DND-41 (cell line): ENCODE measurements at regions not wholly inside any gene's neighbourhood (a gene's known extent, or its start where the extent isn't known, plus 50 kb on each side); places are given as distances from the start of the nearest gene placed in this dataset.
"Not testable (repeated sequence)": the region's sequence is repeated elsewhere in the genome, so short reads cannot be mapped to it uniquely, and the experiment has no call there.

Experiments used
- ATAC-seq: fragments of 200-7000 bp; cut with Tn5 transposase; 3 replicates; pipeline ENCODE4 v1.9.1; 2021; ENCODE audit warnings: low read depth; ENCODE audit not compliant: insufficient read depth
- DNase-seq: peaks from one replicate; pipeline ENCODE4 v3.0.0-alpha.2; 2020
- H2AFZ ChIP-seq: 2 replicates; pipeline ENCODE4 v1.6.0; 2012; ENCODE audit warnings: low read depth, low read length
- H3K27ac ChIP-seq: 2 replicates; pipeline ENCODE4 v1.5.1; 2012; ENCODE audit warnings: low read length, inconsistent platforms
- H3K27me3 ChIP-seq: fragments of 200-600 bp; sonication (generic); 2 replicates; pipeline ENCODE4 v1.6.0; 2012; ENCODE audit warnings: low read length, mild to moderate bottlenecking, inconsistent platforms; ENCODE audit not compliant: insufficient read depth, poor library complexity
- H3K36me3 ChIP-seq: 2 replicates; pipeline ENCODE4 v1.5.1; 2012; ENCODE audit warnings: low read length, inconsistent platforms; ENCODE audit not compliant: insufficient read depth
- H3K4me1 ChIP-seq: 2 replicates; pipeline ENCODE4 v1.5.1; 2012; ENCODE audit warnings: mild to moderate bottlenecking, low read length; ENCODE audit not compliant: insufficient read depth
- H3K4me2 ChIP-seq: 2 replicates; pipeline ENCODE4 v1.6.0; 2012; ENCODE audit warnings: mild to moderate bottlenecking, moderate library complexity, low read length, inconsistent platforms; ENCODE audit not compliant: insufficient read depth
- H3K4me3 ChIP-seq, 2 experiments: fragments of 200-600 bp in 1 of 2; shearing (Covaris generic) in 1 of 2; 2 replicates each; pipeline ENCODE4 v1.5.1; 2012 to 2016; ENCODE audit warnings: inconsistent platforms in 2 of 2, low read length in 2 of 2, mild to moderate bottlenecking in 2 of 2, low read depth in 1 of 2, moderate library complexity in 1 of 2
- H3K79me2 ChIP-seq: 2 replicates; pipeline ENCODE4 v1.6.0; 2012; ENCODE audit warnings: low read length, inconsistent platforms; ENCODE audit not compliant: insufficient read depth
- H3K9ac ChIP-seq: 2 replicates; pipeline ENCODE4 v1.6.0; 2012; ENCODE audit warnings: low read depth, mild to moderate bottlenecking, inconsistent platforms, low read length, moderate library complexity
- H3K9me3 ChIP-seq: 2 replicates; pipeline ENCODE4 v1.5.1; 2012; ENCODE audit warnings: low read length, moderate library complexity, mild to moderate bottlenecking, inconsistent platforms; ENCODE audit not compliant: insufficient read depth, severe bottlenecking
- H4K20me1 ChIP-seq: 2 replicates; pipeline ENCODE4 v1.6.0; 2012; ENCODE audit warnings: low read length; ENCODE audit not compliant: insufficient read depth
- EZH2 ChIP-seq: IDR thresholded peaks from 3 replicates; pipeline ENCODE4 v1.6.1; 2012; ENCODE audit warnings: borderline replicate concordance, low read depth, mild to moderate bottlenecking, moderate library complexity, low read length, inconsistent platforms; ENCODE audit not compliant: severe bottlenecking
- TF ChIP-seq, protein P1 (sequence below): IDR thresholded peaks from 2 replicates; pipeline ENCODE4 v1.5.1; 2012; ENCODE audit warnings: borderline replicate concordance, low read length, moderate library complexity, mild to moderate bottlenecking; ENCODE audit not compliant: poor library complexity, severe bottlenecking; ENCODE audit errors: extremely low read depth

DNA sequence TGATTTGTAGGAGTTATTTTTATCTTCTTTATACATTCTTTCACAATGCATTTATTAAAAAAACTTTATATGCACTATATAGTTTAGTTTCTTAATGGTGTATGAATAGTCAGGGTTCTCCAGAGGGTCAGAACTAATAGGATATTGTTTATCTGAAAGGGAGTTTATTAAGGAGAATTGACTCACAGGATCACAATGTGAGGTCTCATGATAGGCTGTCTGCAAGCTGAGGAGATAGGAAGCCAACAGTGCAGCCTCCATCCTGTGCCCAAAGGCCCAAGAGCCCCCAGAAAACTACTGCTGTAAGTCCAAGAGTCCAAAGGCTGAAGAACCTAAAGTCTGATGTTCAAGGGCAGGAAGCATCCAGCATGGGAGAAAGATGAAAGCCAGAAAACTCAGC is 192.8 kb upstream of the AHR start:
- ATAC-seq (no peak), DNase-seq (no peak)
- Histone ChIP-seq H2AFZ (no peak overlapping the region), H4K20me1 (no peaks in the 10 kb centered on the region), H3K4me2 (no peak overlapping the region), H3K36me3 (no peaks in the 10 kb centered on the region), H3K9ac (no peak overlapping the region), H3K27me3 (no peaks in the 10 kb centered on the region), H3K4me1 (no peaks in the 10 kb centered on the region), H3K9me3 (peaks cover 4% of the 10 kb centered on the region), H3K4me3 (no peak overlapping the region), H3K27ac (no peak overlapping the region), H3K79me2 (no peaks in the 10 kb centered on the region)
- TF ChIP-seq, protein P1, sequence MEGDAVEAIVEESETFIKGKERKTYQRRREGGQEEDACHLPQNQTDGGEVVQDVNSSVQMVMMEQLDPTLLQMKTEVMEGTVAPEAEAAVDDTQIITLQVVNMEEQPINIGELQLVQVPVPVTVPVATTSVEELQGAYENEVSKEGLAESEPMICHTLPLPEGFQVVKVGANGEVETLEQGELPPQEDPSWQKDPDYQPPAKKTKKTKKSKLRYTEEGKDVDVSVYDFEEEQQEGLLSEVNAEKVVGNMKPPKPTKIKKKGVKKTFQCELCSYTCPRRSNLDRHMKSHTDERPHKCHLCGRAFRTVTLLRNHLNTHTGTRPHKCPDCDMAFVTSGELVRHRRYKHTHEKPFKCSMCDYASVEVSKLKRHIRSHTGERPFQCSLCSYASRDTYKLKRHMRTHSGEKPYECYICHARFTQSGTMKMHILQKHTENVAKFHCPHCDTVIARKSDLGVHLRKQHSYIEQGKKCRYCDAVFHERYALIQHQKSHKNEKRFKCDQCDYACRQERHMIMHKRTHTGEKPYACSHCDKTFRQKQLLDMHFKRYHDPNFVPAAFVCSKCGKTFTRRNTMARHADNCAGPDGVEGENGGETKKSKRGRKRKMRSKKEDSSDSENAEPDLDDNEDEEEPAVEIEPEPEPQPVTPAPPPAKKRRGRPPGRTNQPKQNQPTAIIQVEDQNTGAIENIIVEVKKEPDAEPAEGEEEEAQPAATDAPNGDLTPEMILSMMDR: no peak
- no peak for TF ChIP-seq EZH2

DNA sequence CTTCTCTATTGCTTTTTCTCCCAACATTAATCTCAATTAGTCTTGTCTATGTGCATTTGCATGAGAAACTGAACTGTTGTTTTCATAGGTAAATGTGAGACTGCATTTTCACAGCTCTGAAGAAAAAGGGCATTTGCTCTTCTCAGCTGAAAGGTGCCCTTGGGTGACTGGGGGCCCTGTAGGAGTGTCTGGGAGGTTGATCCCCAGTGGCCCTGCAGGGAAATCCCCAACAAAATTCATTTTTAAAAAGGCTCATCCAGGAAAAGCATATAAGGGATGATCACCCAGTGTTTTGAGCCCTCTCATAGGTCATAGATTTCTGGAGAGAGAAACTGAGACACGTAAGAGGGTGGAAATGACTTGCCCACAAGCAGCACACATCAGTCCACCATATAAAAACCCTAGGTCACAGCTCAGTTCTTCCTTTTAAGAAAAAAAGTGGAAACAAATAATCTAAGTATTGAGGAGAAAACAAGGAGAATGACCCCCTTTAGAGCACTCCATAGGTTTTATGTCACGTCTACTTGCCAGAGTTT is 190.3 kb upstream of the AHR start:
- Histone ChIP-seq H3K27ac (no peak overlapping the region), H4K20me1 (no peaks in the 10 kb centered on the region), H3K9me3 (no peaks in the 10 kb centered on the region), H3K27me3 (no peaks in the 10 kb centered on the region), H3K4me2 (no peak overlapping the region), H2AFZ (no peak overlapping the region), H3K4me3 (no peak overlapping the region), H3K4me1 (no peaks in the 10 kb centered on the region), H3K79me2 (no peaks in the 10 kb centered on the region), H3K9ac (no peak overlapping the region), H3K36me3 (no peaks in the 10 kb centered on the region)
- TF ChIP-seq, protein P1: no peak
- TF ChIP-seq EZH2: no peak
- DNase-seq (no peak), ATAC-seq (no peak)

GRCh38 chr7:17109020-17109419 is 189.4 kb upstream of the AHR start:
- DNase-seq (no peak), ATAC-seq (no peak)
- Histone ChIP-seq H3K79me2 (no peaks in the 10 kb centered on the region), H3K27ac (no peak overlapping the region), H3K36me3 (no peaks in the 10 kb centered on the region), H2AFZ (no peak overlapping the region), H3K9me3 (no peaks in the 10 kb centered on the region), H3K4me1 (no peaks in the 10 kb centered on the region), H3K4me3 (no peak overlapping the region), H3K4me2 (no peak overlapping the region), H3K9ac (no peak overlapping the region), H4K20me1 (no peaks in the 10 kb centered on the region), H3K27me3 (no peaks in the 10 kb centered on the region)
- TF ChIP-seq, protein P1: no peak
- TF ChIP-seq EZH2: no peak

GRCh38 chr7:17113770-17114169 is 184.7 kb upstream of the AHR start:
- not testable (repeated sequence) for ATAC-seq, H3K4me1 ChIP-seq, H3K27ac ChIP-seq, H3K9me3 ChIP-seq, H4K20me1 ChIP-seq, DNase-seq, H3K27me3 ChIP-seq, H3K4me3 ChIP-seq, H3K4me2 ChIP-seq, H3K36me3 ChIP-seq, H3K79me2 ChIP-seq, H3K9ac ChIP-seq, H2AFZ ChIP-seq
